ENCODE measurements at regions not wholly inside any gene's neighbourhood (a gene's known extent, or its start where the extent isn't known, plus 50 kb on each side); places are given as distances from the start of the nearest gene placed in this dataset.

GRCh38 chr18:28789502-28789901, 612.6 kb upstream of the CDH2 start:
- no peaks in the 10 kb centered on the region for H3K27me3 ChIP-seq
- no peak overlapping the region for H3K27ac ChIP-seq
- ATAC-seq (no peak), DNase-seq (no peak)
- intact Hi-C loops (cut with DNase I) = no loop called here
- no peak for TF ChIP-seq CTCF (IDR thresholded peaks at IDR 0.05)
- no peaks in the 10 kb centered on the region for H3K4me1 ChIP-seq
- no peak overlapping the region for H3K4me3 ChIP-seq
- no peaks in the 10 kb centered on the region for H3K9me3 ChIP-seq
- no peaks in the 10 kb centered on the region for H3K36me3 ChIP-seq

GRCh38 chr18:28786926-28787325, 610.0 kb upstream of the CDH2 start:
- H3K4me1 ChIP-seq = no peaks in the 10 kb centered on the region
- H3K9me3 ChIP-seq = no peaks in the 10 kb centered on the region
- no peaks in the 10 kb centered on the region for H3K27me3 ChIP-seq
- no peak overlapping the region for H3K27ac ChIP-seq
- intact Hi-C loops (cut with DNase I) = no loop called here
- DNase-seq (no peak), ATAC-seq (no peak)
- H3K36me3 ChIP-seq = no peaks in the 10 kb centered on the region
- H3K4me3 ChIP-seq = no peak overlapping the region
- TF ChIP-seq CTCF (IDR thresholded peaks at IDR 0.05) = no peak

GRCh38 chr18:28781616-28782362, 604.9 kb upstream of the CDH2 start:
- ATAC-seq (no peak), DNase-seq (no peak)
- Histone ChIP-seq H3K27me3 (no peaks in the 10 kb centered on the region), H3K9me3 (no peaks in the 10 kb centered on the region), H3K4me3 (no peak overlapping the region), H3K36me3 (no peaks in the 10 kb centered on the region), H3K4me1 (no peaks in the 10 kb centered on the region), H3K27ac (no peak overlapping the region)
- intact Hi-C loops (cut with DNase I) = no loop called here
- no peak for TF ChIP-seq CTCF (IDR thresholded peaks at IDR 0.05)

- Histone ChIP-seq H3K4me1 (no peaks in the 10 kb centered on the region), H3K27me3 (no peaks in the 10 kb centered on the region), H3K36me3 (no peaks in the 10 kb centered on the region), H3K27ac (no peak overlapping the region), H3K4me3 (no peak overlapping the region), H3K9me3 (no peaks in the 10 kb centered on the region)
- no peak for TF ChIP-seq CTCF (IDR thresholded peaks at IDR 0.05)
- intact Hi-C loops (cut with DNase I) = no loop called here
- ATAC-seq (no peak), DNase-seq (no peak)
These were observed 601.8 kb upstream of the CDH2 start for GRCh38 chr18:28778706-28779105.

- DNase-seq = no peak
- H3K4me1 ChIP-seq = no peaks in the 10 kb centered on the region
- no peaks in the 10 kb centered on the region for H3K36me3 ChIP-seq
- ATAC-seq = no peak
- no peak overlapping the region for H3K27ac ChIP-seq
- H3K9me3 ChIP-seq = no peaks in the 10 kb centered on the region
- intact Hi-C loops (cut with DNase I) = no loop called here
- H3K27me3 ChIP-seq = no peaks in the 10 kb centered on the region
- no peak overlapping the region for H3K4me3 ChIP-seq
- TF ChIP-seq CTCF (IDR thresholded peaks at IDR 0.05) = no peak
These were observed 600.8 kb upstream of the CDH2 start for GRCh38 chr18:28777756-28778155.

- no peak for TF ChIP-seq CTCF (IDR thresholded peaks at IDR 0.05)
- Histone ChIP-seq H3K4me1 (no peaks in the 10 kb centered on the region), H3K36me3 (no peaks in the 10 kb centered on the region), H3K27me3 (no peaks in the 10 kb centered on the region), H3K9me3 (no peaks in the 10 kb centered on the region), H3K27ac (no peak overlapping the region), H3K4me3 (no peak overlapping the region)
- intact Hi-C loops (cut with DNase I) = no loop called here
- ATAC-seq = no peak
- no peak for DNase-seq
These were observed 594.9 kb upstream of the CDH2 start for GRCh38 chr18:28771849-28772248.

Data from upper lobe of right lung (tissue), 1 donor.